ENCODE measurements at regions not wholly inside any gene's neighbourhood (a gene's known extent, or its start where the extent isn't known, plus 50 kb on each side); places are given as distances from the start of the nearest gene placed in this dataset.

DNA sequence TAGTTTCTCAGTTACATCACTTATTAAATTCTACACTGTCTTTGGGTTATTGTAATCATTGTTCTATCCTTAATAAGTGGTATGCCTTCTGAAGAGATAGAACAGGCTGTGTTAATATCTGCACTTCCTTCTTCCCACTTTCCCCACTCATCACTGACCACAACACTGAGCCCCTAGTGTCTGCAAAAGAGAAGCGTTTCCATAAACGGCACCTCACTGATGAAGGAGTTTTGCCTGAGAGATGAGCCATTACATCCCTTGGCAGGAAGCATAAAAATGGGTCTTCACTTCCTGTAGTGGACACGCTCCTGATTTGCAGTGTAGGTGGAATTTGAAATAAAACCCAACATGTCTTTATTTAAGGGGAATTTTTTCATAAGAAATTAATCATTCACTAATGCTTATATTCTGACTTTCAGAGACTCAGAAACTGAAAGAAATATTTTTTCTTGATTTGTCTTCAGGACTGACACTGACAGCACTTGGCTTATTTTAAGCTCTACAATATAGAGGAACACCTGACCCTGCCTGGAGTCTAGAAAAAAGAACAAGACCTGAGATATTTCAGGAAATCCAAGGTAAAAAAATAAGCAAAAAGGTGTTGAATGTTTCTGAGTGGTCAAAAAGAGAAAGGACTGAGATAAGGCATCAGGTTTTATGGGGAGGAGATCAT is 275.3 kb downstream of the RAD51AP2 start:
- H4K20me1 ChIP-seq (ENCODE audit: insufficient read depth, low read length) = no peaks in the 10 kb centered on the region
- H3K27me3 ChIP-seq (ENCODE audit: low read depth, low read length) = no peaks in the 10 kb centered on the region
- no peaks in the 10 kb centered on the region for H3K79me2 ChIP-seq (ENCODE audit: low read length)
- H3K9ac ChIP-seq (ENCODE audit: low read length) = no peak overlapping the region
- H3K36me3 ChIP-seq (replicated peaks; ENCODE audit: low read depth, low read length) = no peaks in the 10 kb centered on the region
- no peaks in the 10 kb centered on the region for H3K9me3 ChIP-seq (ENCODE audit: insufficient read depth, low read length)
- TF ChIP-seq, protein P1, sequence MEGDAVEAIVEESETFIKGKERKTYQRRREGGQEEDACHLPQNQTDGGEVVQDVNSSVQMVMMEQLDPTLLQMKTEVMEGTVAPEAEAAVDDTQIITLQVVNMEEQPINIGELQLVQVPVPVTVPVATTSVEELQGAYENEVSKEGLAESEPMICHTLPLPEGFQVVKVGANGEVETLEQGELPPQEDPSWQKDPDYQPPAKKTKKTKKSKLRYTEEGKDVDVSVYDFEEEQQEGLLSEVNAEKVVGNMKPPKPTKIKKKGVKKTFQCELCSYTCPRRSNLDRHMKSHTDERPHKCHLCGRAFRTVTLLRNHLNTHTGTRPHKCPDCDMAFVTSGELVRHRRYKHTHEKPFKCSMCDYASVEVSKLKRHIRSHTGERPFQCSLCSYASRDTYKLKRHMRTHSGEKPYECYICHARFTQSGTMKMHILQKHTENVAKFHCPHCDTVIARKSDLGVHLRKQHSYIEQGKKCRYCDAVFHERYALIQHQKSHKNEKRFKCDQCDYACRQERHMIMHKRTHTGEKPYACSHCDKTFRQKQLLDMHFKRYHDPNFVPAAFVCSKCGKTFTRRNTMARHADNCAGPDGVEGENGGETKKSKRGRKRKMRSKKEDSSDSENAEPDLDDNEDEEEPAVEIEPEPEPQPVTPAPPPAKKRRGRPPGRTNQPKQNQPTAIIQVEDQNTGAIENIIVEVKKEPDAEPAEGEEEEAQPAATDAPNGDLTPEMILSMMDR (IDR thresholded peaks at IDR 0.05; ENCODE audit: low read depth, low read length) = no peak
- no peak for TF ChIP-seq EZH2phosphoT487 (IDR thresholded peaks at IDR 0.05; ENCODE audit: low read depth)
- H3K4me2 ChIP-seq (ENCODE audit: low read length) = no peak overlapping the region
- H3K27ac ChIP-seq (ENCODE audit: low read length) = no peak overlapping the region
- H3K4me1 ChIP-seq (ENCODE audit: low read length) = no peaks in the 10 kb centered on the region
- H2AFZ ChIP-seq (ENCODE audit: low read depth, low read length) = no peak overlapping the region
- no peak overlapping the region for H3K4me3 ChIP-seq (ENCODE audit: low read length)

DNA sequence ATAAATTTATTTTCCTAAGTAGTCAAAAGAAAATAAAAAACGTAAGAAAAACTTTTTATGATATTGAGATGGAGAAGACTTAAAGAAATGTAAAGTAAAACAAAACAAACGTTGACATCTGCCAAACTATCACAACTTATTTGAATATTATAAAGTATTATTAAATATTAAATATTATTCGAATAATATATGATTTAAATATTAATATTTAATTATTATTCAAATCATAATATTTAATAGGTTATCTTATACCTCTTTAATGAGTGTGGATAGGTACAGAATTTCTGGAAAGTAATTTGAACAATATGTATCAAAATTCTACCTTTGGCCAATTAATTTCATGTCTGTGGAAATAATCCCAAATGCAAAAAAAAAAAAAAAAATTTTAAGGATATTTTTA is 278.7 kb downstream of the RAD51AP2 start:
- Histone ChIP-seq H3K27me3 (ENCODE audit: low read depth, low read length) (no peaks in the 10 kb centered on the region), H3K9me3 (ENCODE audit: insufficient read depth, low read length) (no peaks in the 10 kb centered on the region), H2AFZ (ENCODE audit: low read depth, low read length) (no peak overlapping the region), H3K36me3 (replicated peaks; ENCODE audit: low read depth, low read length) (no peaks in the 10 kb centered on the region), H3K79me2 (ENCODE audit: low read length) (no peaks in the 10 kb centered on the region), H3K27ac (ENCODE audit: low read length) (no peak overlapping the region), H3K4me3 (ENCODE audit: low read length) (no peak overlapping the region), H4K20me1 (ENCODE audit: insufficient read depth, low read length) (no peaks in the 10 kb centered on the region), H3K4me1 (ENCODE audit: low read length) (no peaks in the 10 kb centered on the region), H3K9ac (ENCODE audit: low read length) (no peak overlapping the region), H3K4me2 (ENCODE audit: low read length) (no peak overlapping the region)
- TF ChIP-seq EZH2phosphoT487 (IDR thresholded peaks at IDR 0.05; ENCODE audit: low read depth) = no peak
- TF ChIP-seq, protein P1 (IDR thresholded peaks at IDR 0.05; ENCODE audit: low read depth, low read length) = no peak

DNA sequence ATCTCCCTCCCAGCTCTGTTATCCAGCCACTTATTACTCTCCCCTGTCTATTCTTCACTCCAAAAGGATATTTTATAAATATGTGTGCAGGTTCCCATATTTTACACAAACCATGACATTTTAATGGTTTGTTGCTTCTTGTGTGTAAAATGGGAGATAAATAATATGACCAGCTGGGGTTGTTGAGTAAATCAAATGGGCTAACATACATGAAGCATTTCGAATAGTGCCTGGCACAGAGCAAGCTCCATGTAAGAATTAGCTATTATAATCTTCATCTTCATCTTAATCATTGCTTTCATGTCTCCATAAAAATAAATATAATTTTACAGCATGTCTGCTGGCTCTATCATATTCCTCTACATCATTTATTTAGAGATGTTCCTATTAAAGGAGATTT is 283.1 kb downstream of the RAD51AP2 start:
- Histone ChIP-seq H3K36me3 (replicated peaks; ENCODE audit: low read depth, low read length) (no peaks in the 10 kb centered on the region), H4K20me1 (ENCODE audit: insufficient read depth, low read length) (no peaks in the 10 kb centered on the region), H3K27me3 (ENCODE audit: low read depth, low read length) (no peaks in the 10 kb centered on the region), H3K4me3 (ENCODE audit: low read length) (no peak overlapping the region), H3K9me3 (ENCODE audit: insufficient read depth, low read length) (no peaks in the 10 kb centered on the region), H3K4me2 (ENCODE audit: low read length) (no peak overlapping the region), H2AFZ (ENCODE audit: low read depth, low read length) (no peak overlapping the region), H3K9ac (ENCODE audit: low read length) (no peak overlapping the region), H3K27ac (ENCODE audit: low read length) (no peak overlapping the region), H3K79me2 (ENCODE audit: low read length) (no peaks in the 10 kb centered on the region), H3K4me1 (ENCODE audit: low read length) (no peaks in the 10 kb centered on the region)
- TF ChIP-seq, protein P1 (IDR thresholded peaks at IDR 0.05; ENCODE audit: low read depth, low read length) = no peak
- no peak for TF ChIP-seq EZH2phosphoT487 (IDR thresholded peaks at IDR 0.05; ENCODE audit: low read depth)

DNA sequence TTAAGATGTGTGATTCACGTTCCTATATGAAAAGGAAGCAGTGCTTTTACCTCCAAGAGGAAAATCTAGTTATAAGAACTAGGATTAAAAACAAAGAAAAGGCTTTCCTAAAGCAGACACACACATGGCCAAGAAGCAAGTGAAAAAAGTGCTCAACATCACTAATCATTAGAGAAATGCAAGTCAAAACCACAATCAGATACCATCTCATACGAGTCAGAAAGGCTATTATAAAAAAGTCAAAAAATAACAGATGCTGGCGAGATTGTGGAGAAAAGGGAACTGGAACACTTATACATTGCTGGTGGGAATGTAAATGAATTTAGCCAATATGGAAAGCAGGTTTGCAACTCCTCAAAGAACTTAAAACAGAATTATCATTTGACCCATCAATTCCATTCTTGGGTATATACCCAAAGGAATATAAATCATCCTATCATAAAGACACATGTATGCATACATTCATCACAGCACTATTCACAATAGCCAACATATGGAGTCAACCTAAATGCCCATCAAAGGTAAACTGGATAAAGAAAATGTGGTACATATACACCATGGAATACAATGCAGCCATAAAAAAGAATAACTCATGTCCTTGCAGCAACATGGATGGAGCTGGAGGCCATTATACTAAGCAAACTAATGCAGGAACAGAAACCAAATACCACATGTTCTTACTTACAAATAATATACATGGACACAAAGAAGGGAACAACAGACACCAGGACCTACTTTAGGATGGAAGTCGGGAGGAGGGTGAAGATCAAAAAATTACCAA is 285.3 kb downstream of the RAD51AP2 start:
- no peaks in the 10 kb centered on the region for H3K79me2 ChIP-seq (ENCODE audit: low read length)
- H3K4me2 ChIP-seq (ENCODE audit: low read length) = no peak overlapping the region
- H3K4me1 ChIP-seq (ENCODE audit: low read length) = peaks cover 2% of the 10 kb centered on the region; the same call in 1 of the 2 replicates
- no peak overlapping the region for H3K4me3 ChIP-seq (ENCODE audit: low read length)
- no peak overlapping the region for H3K27ac ChIP-seq (ENCODE audit: low read length)
- no peak overlapping the region for H2AFZ ChIP-seq (ENCODE audit: low read depth, low read length)
- H3K27me3 ChIP-seq (ENCODE audit: low read depth, low read length) = no peaks in the 10 kb centered on the region
- no peaks in the 10 kb centered on the region for H3K36me3 ChIP-seq (replicated peaks; ENCODE audit: low read depth, low read length)
- no peak for TF ChIP-seq EZH2phosphoT487 (IDR thresholded peaks at IDR 0.05; ENCODE audit: low read depth)
- TF ChIP-seq, protein P1 (IDR thresholded peaks at IDR 0.05; ENCODE audit: low read depth, low read length) = no peak
- no peaks in the 10 kb centered on the region for H3K9me3 ChIP-seq (ENCODE audit: insufficient read depth, low read length)
- H4K20me1 ChIP-seq (ENCODE audit: insufficient read depth, low read length) = no peaks in the 10 kb centered on the region
- H3K9ac ChIP-seq (ENCODE audit: low read length) = no peak overlapping the region
